ENCODE measurements at regions not wholly inside any gene's neighbourhood (a gene's known extent, or its start where the extent isn't known, plus 50 kb on each side); places are given as distances from the start of the nearest gene placed in this dataset.

DNA sequence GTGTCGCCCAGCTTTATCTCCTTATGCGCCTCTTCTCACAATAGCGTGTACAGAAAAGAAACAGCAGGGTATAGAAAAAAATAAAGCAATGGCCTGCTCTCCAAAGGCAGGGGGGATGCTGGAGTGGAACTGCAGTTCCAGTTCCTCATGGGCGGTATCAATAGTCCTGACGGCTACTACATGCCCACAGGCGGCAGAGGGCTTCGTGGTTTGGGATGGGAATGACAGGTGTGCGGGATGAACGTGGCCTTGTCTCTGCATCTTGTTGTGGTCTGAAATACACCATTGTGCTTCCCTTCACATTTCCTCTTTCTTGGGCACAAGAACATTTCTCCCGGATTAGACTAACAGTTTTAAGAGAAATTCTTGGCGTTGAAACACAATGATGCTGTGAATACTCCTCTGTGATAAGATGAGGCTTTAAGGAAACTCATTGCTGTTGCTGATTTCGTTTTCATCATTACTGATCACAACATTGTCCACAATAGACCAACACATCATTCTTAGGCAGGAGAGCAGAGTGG, 124.1 kb upstream of the IGFBP7 start:
- peaks cover 6% of the 10 kb centered on the region for H3K4me1 Mint-ChIP-seq (ENCODE audit: low read depth, unreplicated experiment)
- no peak overlapping the region for H3K4me3 Mint-ChIP-seq (ENCODE audit: low read depth, unreplicated experiment)
- H3K36me3 Mint-ChIP-seq (ENCODE audit: insufficient read depth, unreplicated experiment) = no peaks in the 10 kb centered on the region
- intact Hi-C loops (cut with micrococcal nuclease; ENCODE audit: unreplicated experiment) = no loop called here
- TF ChIP-seq, protein P1, sequence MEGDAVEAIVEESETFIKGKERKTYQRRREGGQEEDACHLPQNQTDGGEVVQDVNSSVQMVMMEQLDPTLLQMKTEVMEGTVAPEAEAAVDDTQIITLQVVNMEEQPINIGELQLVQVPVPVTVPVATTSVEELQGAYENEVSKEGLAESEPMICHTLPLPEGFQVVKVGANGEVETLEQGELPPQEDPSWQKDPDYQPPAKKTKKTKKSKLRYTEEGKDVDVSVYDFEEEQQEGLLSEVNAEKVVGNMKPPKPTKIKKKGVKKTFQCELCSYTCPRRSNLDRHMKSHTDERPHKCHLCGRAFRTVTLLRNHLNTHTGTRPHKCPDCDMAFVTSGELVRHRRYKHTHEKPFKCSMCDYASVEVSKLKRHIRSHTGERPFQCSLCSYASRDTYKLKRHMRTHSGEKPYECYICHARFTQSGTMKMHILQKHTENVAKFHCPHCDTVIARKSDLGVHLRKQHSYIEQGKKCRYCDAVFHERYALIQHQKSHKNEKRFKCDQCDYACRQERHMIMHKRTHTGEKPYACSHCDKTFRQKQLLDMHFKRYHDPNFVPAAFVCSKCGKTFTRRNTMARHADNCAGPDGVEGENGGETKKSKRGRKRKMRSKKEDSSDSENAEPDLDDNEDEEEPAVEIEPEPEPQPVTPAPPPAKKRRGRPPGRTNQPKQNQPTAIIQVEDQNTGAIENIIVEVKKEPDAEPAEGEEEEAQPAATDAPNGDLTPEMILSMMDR (IDR thresholded peaks at IDR 0.05; ENCODE audit: unreplicated experiment) = no peak
- BruUV-seq (replicated peaks) = no TSS peak
- DNase-seq = no peak
- CTCF ChIA-PET = no interaction called here
- H3K27ac Mint-ChIP-seq (ENCODE audit: unreplicated experiment) = no peak overlapping the region
- no peaks in the 10 kb centered on the region for H3K27me3 Mint-ChIP-seq (ENCODE audit: unreplicated experiment)
- H3K9me3 Mint-ChIP-seq (ENCODE audit: low read depth, unreplicated experiment) = no peaks in the 10 kb centered on the region

- no peak overlapping the region for H3K4me3 Mint-ChIP-seq (ENCODE audit: low read depth, unreplicated experiment)
- H3K27ac Mint-ChIP-seq (ENCODE audit: unreplicated experiment) = no peak overlapping the region
- peaks cover 6% of the 10 kb centered on the region for H3K4me1 Mint-ChIP-seq (ENCODE audit: low read depth, unreplicated experiment)
- intact Hi-C loops (cut with micrococcal nuclease; ENCODE audit: unreplicated experiment) = no loop called here
- no peaks in the 10 kb centered on the region for H3K36me3 Mint-ChIP-seq (ENCODE audit: insufficient read depth, unreplicated experiment)
- TF ChIP-seq, protein P1 (IDR thresholded peaks at IDR 0.05; ENCODE audit: unreplicated experiment) = no peak
- BruUV-seq (replicated peaks) = no TSS peak
- H3K27me3 Mint-ChIP-seq (ENCODE audit: unreplicated experiment) = no peaks in the 10 kb centered on the region
- no peak for DNase-seq
- no peaks in the 10 kb centered on the region for H3K9me3 Mint-ChIP-seq (ENCODE audit: low read depth, unreplicated experiment)
- CTCF ChIA-PET = no interaction called here
Observed at GRCh38 chr4:57233386-57233785, 123.2 kb upstream of the IGFBP7 start.

GRCh38 chr4:57231781-57232180, 121.6 kb upstream of the IGFBP7 start:
- H3K27ac Mint-ChIP-seq (ENCODE audit: unreplicated experiment) = no peak overlapping the region
- DNase-seq = no peak
- CTCF ChIA-PET = no interaction called here
- peaks cover 6% of the 10 kb centered on the region for H3K4me1 Mint-ChIP-seq (ENCODE audit: low read depth, unreplicated experiment)
- no peaks in the 10 kb centered on the region for H3K27me3 Mint-ChIP-seq (ENCODE audit: unreplicated experiment)
- H3K4me3 Mint-ChIP-seq (ENCODE audit: low read depth, unreplicated experiment) = no peak overlapping the region
- TF ChIP-seq, protein P1 (IDR thresholded peaks at IDR 0.05; ENCODE audit: unreplicated experiment) = no peak
- no peaks in the 10 kb centered on the region for H3K36me3 Mint-ChIP-seq (ENCODE audit: insufficient read depth, unreplicated experiment)
- BruUV-seq (replicated peaks) = no TSS peak
- intact Hi-C loops (cut with micrococcal nuclease; ENCODE audit: unreplicated experiment) = no loop called here
- H3K9me3 Mint-ChIP-seq (ENCODE audit: low read depth, unreplicated experiment) = no peaks in the 10 kb centered on the region

- CTCF ChIA-PET = no interaction called here
Observed at GRCh38 chr4:57220734-57221133, 110.5 kb upstream of the IGFBP7 start.

More at GRCh38 chr4:57220734-57221133, 110.5 kb upstream of the IGFBP7 start:
- Mint-ChIP-seq H3K27ac (ENCODE audit: unreplicated experiment) (no peak overlapping the region), H3K36me3 (ENCODE audit: insufficient read depth, unreplicated experiment) (no peaks in the 10 kb centered on the region), H3K4me1 (ENCODE audit: low read depth, unreplicated experiment) (no peaks in the 10 kb centered on the region), H3K9me3 (ENCODE audit: low read depth, unreplicated experiment) (no peaks in the 10 kb centered on the region), H3K27me3 (ENCODE audit: unreplicated experiment) (no peaks in the 10 kb centered on the region), H3K4me3 (ENCODE audit: low read depth, unreplicated experiment) (no peak overlapping the region)
- intact Hi-C loops (cut with micrococcal nuclease; ENCODE audit: unreplicated experiment) = no loop called here
- TF ChIP-seq, protein P1 (IDR thresholded peaks at IDR 0.05; ENCODE audit: unreplicated experiment) = no peak
- DNase-seq = no peak
- BruUV-seq (replicated peaks) = no TSS peak

Data from Calu3 (cell line).